Spleen (tissue), 7 donors: ENCODE measurements at regions not wholly inside any gene's neighbourhood (a gene's known extent, or its start where the extent isn't known, plus 50 kb on each side); places are given as distances from the start of the nearest gene placed in this dataset.

Experiments
- POLR2A ChIP-seq, 3 donors: fragments of 450-650 bp; IDR thresholded peaks; one replicate each; pipeline ENCODE4 v1.5.1; 2017; ENCODE audit warnings: antibody characterized with exemption in 3 of 3, mild to moderate bottlenecking in 1 of 3
- POLR2AphosphoS5 ChIP-seq, 3 donors: sonication (generic); formaldehyde crosslinking; IDR thresholded peaks; one replicate each; pipeline ENCODE4 v1.5.1; 2017; ENCODE audit warnings: antibody characterized with exemption in 3 of 3
- TF ChIP-seq, protein P1 (sequence below), 11 experiments: fragments of 200-600 bp in 7 of 11; fragments of 450-650 bp in 4 of 11; sonication (generic) in 4 of 11; IDR thresholded peaks in 8 of 11; conservative IDR thresholded peaks in 3 of 11; 1 replicate in 7 of 11; 2 replicates in 4 of 11; pipeline versions ENCODE4 v1.4.0 to v1.8.0; 2016 to 2021; ENCODE audit warnings: antibody characterized with exemption in 11 of 11, inconsistent platforms in 4 of 11, mild to moderate bottlenecking in 1 of 11
- donor health status: DM: no; HTN: no; CAD: no; lungs with moderate emphysema.
- donor health status: DM: no; HTN: no; CAD: no.
- donor health status: DM: no; HTN: no; CAD: no.

DNA sequence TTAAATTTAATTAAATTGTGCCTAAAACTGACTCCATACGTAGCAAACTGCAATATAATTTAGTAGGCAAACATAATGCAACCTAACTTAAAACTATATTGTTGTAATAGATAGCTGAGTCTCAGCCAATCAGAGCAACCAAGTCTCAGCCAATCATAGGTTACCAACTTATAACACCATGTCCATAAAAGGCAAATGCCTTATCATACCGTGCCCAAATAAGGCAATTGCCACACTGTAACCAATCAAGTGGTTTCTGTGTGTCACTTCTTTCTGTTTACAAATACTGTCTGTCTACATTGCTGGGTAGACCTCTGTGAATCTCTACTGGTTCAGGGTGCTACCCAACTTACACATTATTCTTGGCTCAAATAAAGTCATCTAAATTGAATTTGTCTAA, 728.4 kb upstream of the EPHA6 start:
- TF ChIP-seq, protein P1, sequence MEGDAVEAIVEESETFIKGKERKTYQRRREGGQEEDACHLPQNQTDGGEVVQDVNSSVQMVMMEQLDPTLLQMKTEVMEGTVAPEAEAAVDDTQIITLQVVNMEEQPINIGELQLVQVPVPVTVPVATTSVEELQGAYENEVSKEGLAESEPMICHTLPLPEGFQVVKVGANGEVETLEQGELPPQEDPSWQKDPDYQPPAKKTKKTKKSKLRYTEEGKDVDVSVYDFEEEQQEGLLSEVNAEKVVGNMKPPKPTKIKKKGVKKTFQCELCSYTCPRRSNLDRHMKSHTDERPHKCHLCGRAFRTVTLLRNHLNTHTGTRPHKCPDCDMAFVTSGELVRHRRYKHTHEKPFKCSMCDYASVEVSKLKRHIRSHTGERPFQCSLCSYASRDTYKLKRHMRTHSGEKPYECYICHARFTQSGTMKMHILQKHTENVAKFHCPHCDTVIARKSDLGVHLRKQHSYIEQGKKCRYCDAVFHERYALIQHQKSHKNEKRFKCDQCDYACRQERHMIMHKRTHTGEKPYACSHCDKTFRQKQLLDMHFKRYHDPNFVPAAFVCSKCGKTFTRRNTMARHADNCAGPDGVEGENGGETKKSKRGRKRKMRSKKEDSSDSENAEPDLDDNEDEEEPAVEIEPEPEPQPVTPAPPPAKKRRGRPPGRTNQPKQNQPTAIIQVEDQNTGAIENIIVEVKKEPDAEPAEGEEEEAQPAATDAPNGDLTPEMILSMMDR (IDR thresholded peaks at IDR 0.05 in 8 of 11, conservative IDR thresholded peaks at IDR 0.05 in 3 of 11), result no peak
- no peak for TF ChIP-seq POLR2AphosphoS5 (IDR thresholded peaks at IDR 0.05)
- TF ChIP-seq POLR2A (IDR thresholded peaks at IDR 0.05), result no peak
